GM18517 (cell line): ENCODE measurements at regions not wholly inside any gene's neighbourhood (a gene's known extent, or its start where the extent isn't known, plus 50 kb on each side); places are given as distances from the start of the nearest gene placed in this dataset.

Experiments used
- ATAC-seq: cut with Tn5 transposase; IDR thresholded peaks from one replicate; pipeline ENCODE4 v1.9.1; 2021; ENCODE audit warnings: mild to moderate bottlenecking, moderate library complexity; ENCODE audit not compliant: unreplicated experiment

DNA sequence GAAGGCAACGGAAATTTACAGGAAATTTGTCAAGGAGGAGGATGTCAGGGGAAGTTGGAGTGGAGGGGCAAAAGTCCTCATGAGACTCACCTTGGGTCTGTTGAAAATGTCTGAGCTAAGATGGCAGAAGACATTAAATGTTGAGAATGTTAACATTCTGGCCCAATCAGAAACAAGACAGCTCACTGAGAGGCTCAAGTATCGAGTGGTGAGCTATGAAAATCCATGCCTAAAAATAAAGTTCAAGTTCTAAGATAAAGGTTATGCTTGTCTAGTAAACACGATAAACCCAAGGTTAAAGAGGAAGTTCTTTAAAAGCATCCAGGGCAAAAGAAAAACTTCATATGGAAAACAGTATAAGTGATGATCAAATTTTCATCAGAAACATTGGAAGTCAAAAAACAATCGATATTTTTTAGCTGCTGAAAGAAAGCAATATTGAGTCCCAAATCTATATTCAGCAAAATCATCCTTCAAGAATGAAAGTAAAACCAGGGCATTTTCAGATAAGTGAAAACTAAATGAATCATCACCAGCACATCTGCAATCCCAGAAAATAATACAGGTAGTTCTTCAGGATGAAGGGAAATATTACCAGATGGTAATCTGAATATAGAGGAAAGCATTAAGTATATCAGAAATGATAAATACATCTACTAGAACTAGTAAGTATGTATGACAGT is 462.4 kb downstream of the TLL1 start:
- peak; percentile 73 for ATAC-seq

DNA sequence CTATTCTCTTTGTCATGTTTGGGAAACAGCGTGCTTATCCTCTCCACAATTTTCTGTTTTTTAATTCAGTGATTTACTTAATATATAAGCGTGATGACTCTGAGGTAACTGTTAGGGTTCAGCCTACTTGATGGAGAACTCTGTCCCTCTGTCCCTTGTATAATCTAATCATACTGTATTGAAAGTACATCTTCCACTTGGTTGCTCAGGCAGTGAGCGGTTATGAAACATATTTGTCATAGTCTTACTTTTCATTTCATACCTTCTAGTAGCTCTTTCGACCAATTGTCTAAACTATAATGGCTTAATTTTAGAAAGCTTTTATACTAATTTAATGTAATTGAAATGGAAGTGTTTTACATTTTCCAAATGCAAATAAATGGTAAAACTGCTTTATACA is 469.0 kb downstream of the TLL1 start:
- ATAC-seq = no peak

DNA sequence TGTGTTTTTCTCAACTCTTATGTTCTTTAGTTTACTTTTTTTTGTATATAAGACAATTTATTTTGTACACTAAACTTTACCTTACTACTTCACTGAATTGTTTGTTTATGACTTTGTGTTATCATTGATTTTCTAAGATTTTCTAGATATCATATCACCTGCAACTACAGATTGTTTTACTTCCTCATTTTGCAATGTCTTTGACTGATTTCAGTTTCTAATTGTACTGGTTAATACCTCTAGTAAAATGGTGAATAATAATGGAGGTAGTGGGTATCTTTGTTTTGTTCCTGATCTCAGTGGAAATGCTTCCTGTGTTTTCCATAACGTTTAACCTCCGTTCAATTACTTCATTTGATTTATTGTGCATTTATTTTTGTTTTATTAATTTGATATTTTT is 490.2 kb downstream of the TLL1 start:
- ATAC-seq = peak; percentile 83

DNA sequence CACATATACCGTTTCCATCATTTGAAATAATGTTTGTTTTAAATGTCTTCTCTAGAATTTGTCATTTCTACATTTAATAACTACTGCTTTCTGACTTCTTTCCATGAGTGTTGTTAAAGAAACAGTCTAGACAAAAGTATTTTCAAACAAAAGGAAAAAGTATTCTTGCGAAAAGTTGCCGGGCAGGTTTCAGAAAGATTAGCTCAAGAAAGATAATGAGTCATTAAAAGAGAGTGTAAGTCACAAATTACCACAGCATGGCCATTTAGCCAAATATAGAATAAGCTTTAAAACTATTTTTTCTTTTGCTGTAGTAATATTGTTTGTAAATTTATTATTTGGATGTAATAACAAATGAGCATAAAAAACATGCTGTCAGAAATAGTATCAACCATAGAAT is 493.0 kb downstream of the TLL1 start:
- ATAC-seq = no peak

DNA sequence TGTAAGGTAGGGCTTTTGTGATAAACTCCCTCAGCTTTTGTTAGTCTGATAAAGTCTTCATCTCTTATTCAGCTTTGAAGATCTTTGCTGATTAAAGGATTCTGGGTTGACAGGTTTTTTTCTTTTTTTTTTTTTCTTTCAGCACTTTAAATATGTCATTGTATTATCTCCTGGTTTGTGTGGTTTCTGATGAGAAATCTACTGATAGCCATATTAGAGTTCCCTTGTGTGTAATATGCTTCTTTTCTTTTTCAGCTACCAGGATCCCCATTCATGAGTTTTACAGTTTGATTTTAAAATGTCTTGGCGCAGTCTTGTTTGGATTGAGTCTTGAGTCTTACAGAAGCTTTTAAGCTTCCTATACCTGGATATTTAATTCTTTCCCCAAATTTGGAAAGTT is 504.5 kb downstream of the TLL1 start:
- no peak for ATAC-seq

GRCh38 chr4:166386491-166387360 is 513.7 kb downstream of the TLL1 start:
- ATAC-seq = peak; percentile 49

DNA sequence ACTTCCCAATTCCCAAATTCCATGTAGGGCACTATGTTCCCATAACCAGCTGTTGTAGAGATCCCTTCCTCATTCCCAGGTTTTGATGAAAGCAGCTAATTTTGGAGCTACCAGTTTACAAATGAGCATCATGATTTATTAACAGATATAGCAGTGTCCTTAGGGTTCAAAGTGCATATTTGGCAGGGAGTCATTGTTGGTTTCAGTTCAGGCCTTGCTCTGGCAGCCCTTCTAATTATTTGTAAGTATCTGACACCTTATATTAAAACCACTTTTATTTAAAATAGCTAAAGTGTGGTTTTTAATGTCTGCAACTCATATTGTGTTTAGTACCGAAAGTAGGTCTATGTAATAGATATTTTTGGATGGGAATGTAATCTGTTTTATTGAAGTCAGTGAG is 518.5 kb downstream of the TLL1 start:
- no peak for ATAC-seq

DNA sequence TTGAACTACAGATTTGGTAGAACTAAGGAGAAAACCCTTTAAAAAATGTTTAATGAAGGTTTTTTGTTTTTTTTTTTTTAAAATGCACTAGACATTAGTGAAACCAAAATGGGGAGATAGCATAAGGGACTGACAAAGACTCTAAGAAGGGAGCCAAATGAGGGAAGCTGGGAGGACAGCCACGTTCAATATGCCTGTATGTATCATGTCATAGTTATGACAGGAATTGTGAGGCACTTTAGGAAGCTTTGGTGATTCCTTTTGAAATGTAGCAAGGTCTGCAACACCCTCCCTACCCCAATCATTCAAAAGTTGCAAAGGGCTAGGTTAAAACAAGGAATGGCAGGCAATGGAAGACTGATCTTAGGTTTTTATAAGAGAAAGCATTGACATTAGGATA is 526.0 kb downstream of the TLL1 start:
- no peak for ATAC-seq

GRCh38 chr4:166400270-166400894 is 527.3 kb downstream of the TLL1 start:
- no peak for ATAC-seq

GRCh38 chr4:166413356-166413755 is 540.3 kb downstream of the TLL1 start:
- ATAC-seq = no peak

DNA sequence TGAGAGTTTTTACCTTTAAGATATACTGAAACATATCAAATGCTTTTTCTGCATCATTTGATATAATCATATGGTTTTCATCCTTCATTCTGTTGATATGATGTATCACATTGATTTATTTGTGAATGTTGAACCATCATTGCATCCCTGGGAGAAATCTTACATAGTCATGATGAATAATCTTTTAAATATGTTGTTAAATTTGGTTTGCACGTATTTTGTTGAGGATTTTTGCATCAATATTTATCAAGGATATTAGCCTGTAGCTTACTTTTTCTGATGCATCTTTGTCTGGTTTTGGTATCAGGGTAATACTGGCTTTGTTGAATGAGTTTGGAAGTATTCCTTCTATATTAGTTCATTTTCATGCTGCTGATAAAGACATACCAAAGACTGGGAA is 541.4 kb downstream of the TLL1 start:
- no peak for ATAC-seq

- ATAC-seq = no peak
Measured at GRCh38 chr4:166415749-166416148, 542.7 kb downstream of the TLL1 start.

GRCh38 chr4:166421556-166422156 is 548.6 kb downstream of the TLL1 start:
- ATAC-seq = no peak

- no peak for ATAC-seq
Measured at GRCh38 chr4:166422475-166422874, 549.4 kb downstream of the TLL1 start.

GRCh38 chr4:166426300-166426863 is 553.3 kb downstream of the TLL1 start:
- no peak for ATAC-seq

DNA sequence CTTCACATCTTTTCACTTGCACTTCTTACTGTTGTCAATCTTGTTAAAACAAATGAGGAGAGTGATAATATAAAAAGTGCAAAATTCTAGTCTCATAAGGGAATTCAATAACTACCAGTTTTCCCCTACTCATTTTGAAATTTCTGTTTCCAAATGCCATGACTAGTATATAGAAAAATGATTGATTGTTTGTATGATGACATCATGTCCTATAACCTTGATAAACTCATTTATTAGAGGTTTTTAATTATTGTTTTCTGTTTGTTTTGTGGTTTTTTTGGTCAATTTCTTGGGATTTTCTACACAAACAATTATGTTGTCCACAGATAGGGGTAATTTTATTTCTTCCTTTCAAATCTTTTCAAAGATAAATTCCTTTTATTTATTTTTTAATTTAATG is 559.1 kb downstream of the TLL1 start:
- ATAC-seq = no peak

DNA sequence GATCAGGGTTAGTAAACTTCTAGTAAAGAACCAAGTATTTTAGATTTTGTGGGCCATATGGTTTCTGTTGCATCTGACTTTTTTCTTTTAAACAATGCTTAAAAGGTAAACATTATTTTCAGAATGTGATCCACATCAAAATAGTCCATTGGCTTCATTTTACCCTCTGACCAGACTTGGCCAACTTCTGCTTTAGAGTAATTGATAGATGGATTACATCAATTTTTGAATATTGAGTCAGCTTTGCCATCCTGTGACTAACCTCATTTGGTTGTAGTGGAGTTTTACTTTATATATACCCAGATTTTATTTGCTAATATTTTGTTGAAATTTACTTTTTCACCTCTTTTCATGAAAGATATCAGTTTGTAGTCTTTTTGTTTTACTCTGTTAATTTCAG is 559.8 kb downstream of the TLL1 start:
- no peak for ATAC-seq

GRCh38 chr4:166435449-166435848 is 562.4 kb downstream of the TLL1 start:
- no peak for ATAC-seq

DNA sequence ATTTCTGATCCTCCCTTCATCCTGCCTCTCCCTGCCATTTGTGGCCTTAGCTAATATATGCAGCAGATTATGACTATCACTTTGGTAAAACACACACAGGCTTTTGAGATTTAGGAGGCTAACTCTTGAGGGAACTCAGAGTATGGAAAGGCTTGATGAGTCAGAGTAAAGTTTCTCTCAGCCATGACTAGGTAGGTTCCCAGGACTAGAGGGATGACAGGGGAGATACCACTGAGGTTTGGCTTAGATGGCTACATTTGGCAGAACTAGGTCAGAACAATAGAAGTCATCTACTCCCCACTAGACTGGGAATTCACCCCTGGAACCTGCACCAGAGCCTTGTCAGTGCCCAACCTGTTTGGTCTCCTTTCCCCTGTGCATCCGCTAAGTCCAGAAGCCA is 585.7 kb downstream of the TLL1 start:
- no peak for ATAC-seq

DNA sequence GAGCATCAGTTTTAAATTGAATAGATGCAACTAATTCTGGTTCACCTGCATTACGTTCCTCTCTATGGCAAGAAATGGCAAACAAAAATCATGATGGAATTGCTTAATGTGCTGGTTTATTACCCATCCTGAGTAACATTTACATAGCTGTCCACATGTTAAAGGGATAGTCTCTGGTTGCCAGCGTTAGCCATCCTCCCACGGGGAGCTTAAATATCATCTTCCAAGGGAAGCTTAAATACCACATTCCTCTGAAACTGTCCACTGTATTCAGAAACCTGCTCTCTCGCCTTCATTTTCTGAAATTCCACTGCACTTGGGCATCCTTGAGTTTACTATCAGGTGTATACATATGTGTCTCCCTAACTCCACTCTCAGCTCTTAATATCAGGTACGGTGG is 586.6 kb downstream of the TLL1 start:
- no peak for ATAC-seq
